MM.1S (cell line): ENCODE measurements at regions not wholly inside any gene's neighbourhood (a gene's known extent, or its start where the extent isn't known, plus 50 kb on each side); places are given as distances from the start of the nearest gene placed in this dataset.

ENCODE experiments used
- EZH2phosphoT487 ChIP-seq: fragments of 300-600 bp; sonication (generic); IDR thresholded peaks from 2 replicates; pipeline ENCODE4 v1.6.1; 2018; ENCODE audit warnings: antibody characterized with exemption, low read length
- TF ChIP-seq, protein P1 (sequence below): fragments of 300-600 bp; sonication (generic); IDR thresholded peaks from 2 replicates; pipeline ENCODE4 v1.5.1; 2016; ENCODE audit warnings: antibody characterized with exemption, low read length, mixed read lengths

DNA sequence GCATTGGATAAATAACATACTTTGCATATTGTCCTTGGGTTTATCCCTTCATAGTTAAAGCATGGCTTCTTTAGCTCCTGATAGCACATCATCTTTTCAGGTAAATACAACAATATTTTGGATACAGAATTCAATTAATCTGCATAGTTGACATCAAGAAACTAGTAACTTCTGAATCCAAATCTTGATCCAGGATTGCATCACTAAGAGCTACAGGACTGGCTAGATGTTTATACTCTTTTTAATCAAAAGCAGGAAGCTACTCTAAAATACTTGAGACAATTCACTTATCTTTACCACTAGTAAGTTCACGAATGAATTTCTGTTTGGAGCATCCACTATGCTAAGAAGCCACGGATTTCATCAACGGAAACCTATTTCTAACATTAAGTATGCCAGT is 54.2 kb upstream of the SLC44A3 start:
- TF ChIP-seq, protein P1, sequence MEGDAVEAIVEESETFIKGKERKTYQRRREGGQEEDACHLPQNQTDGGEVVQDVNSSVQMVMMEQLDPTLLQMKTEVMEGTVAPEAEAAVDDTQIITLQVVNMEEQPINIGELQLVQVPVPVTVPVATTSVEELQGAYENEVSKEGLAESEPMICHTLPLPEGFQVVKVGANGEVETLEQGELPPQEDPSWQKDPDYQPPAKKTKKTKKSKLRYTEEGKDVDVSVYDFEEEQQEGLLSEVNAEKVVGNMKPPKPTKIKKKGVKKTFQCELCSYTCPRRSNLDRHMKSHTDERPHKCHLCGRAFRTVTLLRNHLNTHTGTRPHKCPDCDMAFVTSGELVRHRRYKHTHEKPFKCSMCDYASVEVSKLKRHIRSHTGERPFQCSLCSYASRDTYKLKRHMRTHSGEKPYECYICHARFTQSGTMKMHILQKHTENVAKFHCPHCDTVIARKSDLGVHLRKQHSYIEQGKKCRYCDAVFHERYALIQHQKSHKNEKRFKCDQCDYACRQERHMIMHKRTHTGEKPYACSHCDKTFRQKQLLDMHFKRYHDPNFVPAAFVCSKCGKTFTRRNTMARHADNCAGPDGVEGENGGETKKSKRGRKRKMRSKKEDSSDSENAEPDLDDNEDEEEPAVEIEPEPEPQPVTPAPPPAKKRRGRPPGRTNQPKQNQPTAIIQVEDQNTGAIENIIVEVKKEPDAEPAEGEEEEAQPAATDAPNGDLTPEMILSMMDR: no peak
- no peak for TF ChIP-seq EZH2phosphoT487
